Osteoblast (primary cell): ENCODE measurements at regions not wholly inside any gene's neighbourhood (a gene's known extent, or its start where the extent isn't known, plus 50 kb on each side); places are given as distances from the start of the nearest gene placed in this dataset.

Experiments
- DNase-seq: peaks from one replicate; pipeline ENCODE4 v3.0.0; 2011; ENCODE audit warnings: low spot score, mixed read lengths; ENCODE audit not compliant: insufficient read length; ENCODE audit errors: missing footprints
- H2AFZ ChIP-seq: 2 replicates; pipeline ENCODE4 v1.6.0; 2011; ENCODE audit warnings: mild to moderate bottlenecking, low read length
- H3K27ac ChIP-seq: 2 replicates; pipeline ENCODE4 v1.5.1; 2011; ENCODE audit warnings: mild to moderate bottlenecking, low read depth, low read length, moderate library complexity
- H3K27me3 ChIP-seq: 2 replicates; pipeline ENCODE4 v1.6.0; 2012; ENCODE audit warnings: mild to moderate bottlenecking, control low read depth, inconsistent platforms, low read length, moderate library complexity; ENCODE audit not compliant: insufficient read depth
- H3K36me3 ChIP-seq: 2 replicates; pipeline ENCODE4 v1.5.1; 2011; ENCODE audit warnings: mild to moderate bottlenecking, low read length, control low read depth, moderate library complexity; ENCODE audit not compliant: insufficient read depth
- H3K4me1 ChIP-seq: 2 replicates; pipeline ENCODE4 v1.5.1; 2011; ENCODE audit warnings: mild to moderate bottlenecking, low read length, control low read depth, moderate library complexity; ENCODE audit not compliant: insufficient read depth
- H3K4me2 ChIP-seq: 2 replicates; pipeline ENCODE4 v1.6.0; 2011; ENCODE audit warnings: mild to moderate bottlenecking, low read length; ENCODE audit not compliant: insufficient read depth
- H3K4me3 ChIP-seq: fragments of 200-600 bp; sonication (generic); 3 replicates; pipeline ENCODE4 v1.5.1; 2012; ENCODE audit warnings: mild to moderate bottlenecking, low read length, inconsistent platforms; ENCODE audit not compliant: insufficient read depth
- H3K79me2 ChIP-seq: 2 replicates; pipeline ENCODE4 v1.6.0; 2012; ENCODE audit warnings: mild to moderate bottlenecking, low read length, control low read depth, inconsistent platforms; ENCODE audit not compliant: insufficient read depth
- H3K9me3 ChIP-seq: 2 replicates; pipeline ENCODE4 v1.5.1; 2011; ENCODE audit warnings: low read depth, low read length, control low read depth
- H4K20me1 ChIP-seq: 2 replicates; pipeline ENCODE4 v1.6.0; 2012; ENCODE audit warnings: mild to moderate bottlenecking, low read length, control low read depth; ENCODE audit not compliant: insufficient read depth
- CTCF ChIP-seq: IDR thresholded peaks from 2 replicates; pipeline ENCODE4 v1.5.1; 2011; ENCODE audit warnings: mild to moderate bottlenecking, low read depth, low read length, moderate library complexity; ENCODE audit errors: extremely low read depth

- no peaks in the 10 kb centered on the region for H3K9me3 ChIP-seq
- H3K27me3 ChIP-seq, result no peaks in the 10 kb centered on the region
- no peak overlapping the region for H3K27ac ChIP-seq
- no peak overlapping the region for H3K4me2 ChIP-seq
- H3K4me3 ChIP-seq, result no peak overlapping the region
- no peaks in the 10 kb centered on the region for H3K79me2 ChIP-seq
- no peak overlapping the region for H2AFZ ChIP-seq
- no peaks in the 10 kb centered on the region for H4K20me1 ChIP-seq
- TF ChIP-seq CTCF, result no peak
- no peaks in the 10 kb centered on the region for H3K36me3 ChIP-seq
- DNase-seq, result no peak
- no peaks in the 10 kb centered on the region for H3K4me1 ChIP-seq
Measured at GRCh38 chr3:80682951-80683350, 915.2 kb upstream of the ROBO1 start.

- no peaks in the 10 kb centered on the region for H3K4me1 ChIP-seq
- no peaks in the 10 kb centered on the region for H3K36me3 ChIP-seq
- no peak overlapping the region for H3K27ac ChIP-seq
- no peak overlapping the region for H3K4me2 ChIP-seq
- no peaks in the 10 kb centered on the region for H3K79me2 ChIP-seq
- no peak for DNase-seq
- no peaks in the 10 kb centered on the region for H3K9me3 ChIP-seq
- H2AFZ ChIP-seq, result no peak overlapping the region
- TF ChIP-seq CTCF, result no peak
- no peaks in the 10 kb centered on the region for H4K20me1 ChIP-seq
- H3K4me3 ChIP-seq, result no peak overlapping the region
- H3K27me3 ChIP-seq, result no peaks in the 10 kb centered on the region
Measured at GRCh38 chr3:80682235-80682634, 914.4 kb upstream of the ROBO1 start.

GRCh38 chr3:80677796-80678195 lies 910.0 kb upstream of the ROBO1 start:
- Histone ChIP-seq H4K20me1 (no peaks in the 10 kb centered on the region), H3K4me3 (no peak overlapping the region), H3K27ac (no peak overlapping the region), H3K4me1 (no peaks in the 10 kb centered on the region), H3K79me2 (no peaks in the 10 kb centered on the region), H2AFZ (no peak overlapping the region), H3K27me3 (no peaks in the 10 kb centered on the region), H3K4me2 (no peak overlapping the region), H3K9me3 (no peaks in the 10 kb centered on the region), H3K36me3 (no peaks in the 10 kb centered on the region)
- DNase-seq, result no peak
- TF ChIP-seq CTCF, result no peak

- DNase-seq, result no peak
- H3K27ac ChIP-seq, result no peak overlapping the region
- no peaks in the 10 kb centered on the region for H3K36me3 ChIP-seq
- H3K4me2 ChIP-seq, result no peak overlapping the region
- no peaks in the 10 kb centered on the region for H3K9me3 ChIP-seq
- no peaks in the 10 kb centered on the region for H3K4me1 ChIP-seq
- no peaks in the 10 kb centered on the region for H3K27me3 ChIP-seq
- no peak for TF ChIP-seq CTCF
- no peaks in the 10 kb centered on the region for H3K79me2 ChIP-seq
- no peak overlapping the region for H2AFZ ChIP-seq
- H3K4me3 ChIP-seq, result no peak overlapping the region
- H4K20me1 ChIP-seq, result no peaks in the 10 kb centered on the region
Measured at GRCh38 chr3:80676866-80677265, 909.1 kb upstream of the ROBO1 start.
